Smooth muscle cell (in vitro differentiated cells): ENCODE measurements at regions not wholly inside any gene's neighbourhood (a gene's known extent, or its start where the extent isn't known, plus 50 kb on each side); places are given as distances from the start of the nearest gene placed in this dataset.

Source experiments
- DNase-seq: peaks from one replicate; lab custom pipeline; 2025; ENCODE audit not compliant: unreplicated experiment; lab: John Stamatoyannopoulos, UW
- H2AFZ ChIP-seq: fragments of 200-600 bp; sonication (generic); 2 replicates; pipeline ENCODE4 v1.6.0; 2016; ENCODE audit warnings: antibody characterized with exemption, low read depth, mild to moderate bottlenecking
- H3F3A ChIP-seq: fragments of 200-600 bp; sonication (generic); 2 replicates; pipeline ENCODE4 v1.6.0; 2017; ENCODE audit warnings: antibody characterized with exemption, low read depth
- H3K27ac ChIP-seq: fragments of 200-600 bp; sonication (generic); 2 replicates; pipeline ENCODE4 v1.5.1; 2016; ENCODE audit warnings: low read depth, mild to moderate bottlenecking
- H3K27me3 ChIP-seq: fragments of 200-600 bp; sonication (generic); 2 replicates; pipeline ENCODE4 v1.6.1; 2016; ENCODE audit warnings: low read depth, mild to moderate bottlenecking
- H3K36me3 ChIP-seq: fragments of 200-600 bp; sonication (generic); 2 replicates; pipeline ENCODE4 v1.5.1; 2016; ENCODE audit warnings: low read depth
- H3K4me1 ChIP-seq: fragments of 200-600 bp; sonication (generic); 2 replicates; pipeline ENCODE4 v1.5.1; 2016; ENCODE audit warnings: low read depth
- H3K4me2 ChIP-seq: fragments of 200-600 bp; sonication (generic); 2 replicates; pipeline ENCODE4 v1.6.0; 2016; ENCODE audit warnings: mild to moderate bottlenecking
- H3K4me3 ChIP-seq: fragments of 200-600 bp; sonication (generic); 2 replicates; pipeline ENCODE4 v1.5.1; 2016; ENCODE audit warnings: mild to moderate bottlenecking
- H3K79me2 ChIP-seq: fragments of 200-600 bp; sonication (generic); 2 replicates; pipeline ENCODE4 v1.6.0; 2016; ENCODE audit warnings: low read depth, mild to moderate bottlenecking
- H3K9ac ChIP-seq: fragments of 200-600 bp; sonication (generic); 2 replicates; pipeline ENCODE4 v1.6.0; 2016; ENCODE audit warnings: low read depth
- H3K9me3 ChIP-seq: fragments of 200-600 bp; sonication (generic); replicated peaks from 2 replicates; pipeline ENCODE4 v1.5.1; 2016; ENCODE audit warnings: low read depth
- H4K20me1 ChIP-seq: fragments of 200-600 bp; sonication (generic); 2 replicates; pipeline ENCODE4 v1.6.0; 2016; ENCODE audit warnings: low read depth
- CTCF ChIP-seq: fragments of 200-600 bp; sonication (generic); IDR thresholded peaks from 2 replicates; pipeline ENCODE4 v1.5.1; 2017; ENCODE audit warnings: borderline replicate concordance, mild to moderate bottlenecking, antibody characterized with exemption; ENCODE audit not compliant: insufficient read depth, poor library complexity, severe bottlenecking
- WGBS: methylation state at CpG from one replicate; pipeline ENCODE4 v1.1.7; 2016; ENCODE audit warnings: low lambda C conversion rate; 5-methylcytosine and 5-hydroxymethylcytosine counted together

DNA sequence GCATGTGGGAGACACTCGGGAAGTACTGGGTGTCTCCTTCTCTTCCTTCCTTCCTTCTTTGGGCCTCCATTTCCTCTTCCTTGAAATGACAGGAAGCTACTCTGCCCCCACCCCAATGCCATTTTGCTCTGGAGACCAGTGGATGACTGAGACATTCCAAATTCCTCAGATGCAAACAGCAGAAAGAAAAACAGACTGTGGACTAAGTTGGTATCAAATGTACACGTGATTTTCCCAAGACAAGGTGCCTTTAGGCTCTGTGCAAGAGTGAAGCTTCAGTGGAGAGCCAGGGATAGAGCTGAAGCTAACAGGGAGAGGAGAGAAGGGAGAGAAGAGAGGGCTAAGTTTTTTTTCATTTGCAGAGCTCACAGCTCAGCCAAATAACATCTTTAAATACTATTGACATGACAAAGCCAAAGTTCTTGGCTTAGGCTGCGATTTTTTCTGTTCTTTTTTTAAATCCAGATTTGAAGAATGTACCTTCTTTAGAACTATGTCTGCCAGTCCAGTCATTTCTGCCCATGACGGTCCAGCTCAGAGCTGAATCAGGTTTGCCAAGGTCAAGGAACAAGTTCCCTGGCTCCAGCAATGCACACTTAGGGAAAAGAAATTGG, 84.5 kb upstream of the LCLAT1 start:
- H3K4me3 ChIP-seq, result no peak overlapping the region
- no peaks in the 10 kb centered on the region for H3K9me3 ChIP-seq
- no peaks in the 10 kb centered on the region for H4K20me1 ChIP-seq
- peaks cover 5% of the 10 kb centered on the region for H3K4me1 ChIP-seq
- no peak overlapping the region for H2AFZ ChIP-seq
- H3K9ac ChIP-seq, result no peak overlapping the region
- H3F3A ChIP-seq, result peaks cover 4% of the 10 kb centered on the region
- TF ChIP-seq CTCF, result no peak
- no peaks in the 10 kb centered on the region for H3K36me3 ChIP-seq
- no peak for DNase-seq
- no peaks in the 10 kb centered on the region for H3K27me3 ChIP-seq
- H3K4me2 ChIP-seq, result peak overlapping the region; percentile 7
- peak overlapping the region; percentile 1 for H3K27ac ChIP-seq
- 49% methylated on average over 4 of the region's 4 CpGs for WGBS
- no peaks in the 10 kb centered on the region for H3K79me2 ChIP-seq

DNA sequence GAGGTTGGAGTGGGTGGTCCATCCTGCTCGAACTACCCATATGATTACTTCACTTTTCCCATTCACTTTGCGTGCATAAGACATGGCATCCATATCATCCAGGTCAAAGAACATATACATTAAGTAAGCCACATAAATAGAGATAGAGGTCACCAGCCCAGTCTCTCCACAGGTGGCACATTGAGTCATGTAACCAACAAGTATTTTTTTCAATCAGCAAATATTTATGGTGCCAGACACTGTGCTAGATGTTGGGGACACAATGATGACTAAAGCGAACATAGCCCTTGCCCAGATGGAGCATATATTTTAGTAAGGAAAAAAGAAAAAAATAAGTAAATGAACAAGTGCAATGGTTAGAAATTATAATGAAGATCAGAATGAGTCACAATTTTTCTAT, 83.6 kb upstream of the LCLAT1 start:
- no peaks in the 10 kb centered on the region for H3K9me3 ChIP-seq
- H3K36me3 ChIP-seq, result no peaks in the 10 kb centered on the region
- no peak for TF ChIP-seq CTCF
- H3K79me2 ChIP-seq, result no peaks in the 10 kb centered on the region
- WGBS, result 93% methylated on average over 3 of the region's 3 CpGs
- peaks cover 4% of the 10 kb centered on the region for H3F3A ChIP-seq
- no peak overlapping the region for H3K27ac ChIP-seq
- no peak overlapping the region for H3K4me2 ChIP-seq
- H3K4me3 ChIP-seq, result no peak overlapping the region
- no peak overlapping the region for H3K9ac ChIP-seq
- H3K4me1 ChIP-seq, result peaks cover 5% of the 10 kb centered on the region
- H2AFZ ChIP-seq, result no peak overlapping the region
- no peaks in the 10 kb centered on the region for H4K20me1 ChIP-seq
- no peak for DNase-seq
- no peaks in the 10 kb centered on the region for H3K27me3 ChIP-seq

- H3F3A ChIP-seq, result peaks cover 4% of the 10 kb centered on the region
- H4K20me1 ChIP-seq, result no peaks in the 10 kb centered on the region
- no peak for TF ChIP-seq CTCF
- H3K4me2 ChIP-seq, result no peak overlapping the region
- peak overlapping the region; percentile 69 for H3K27ac ChIP-seq
- H2AFZ ChIP-seq, result no peak overlapping the region
- no peaks in the 10 kb centered on the region for H3K9me3 ChIP-seq
- 94% methylated on average over 10 of the region's 10 CpGs for WGBS
- peaks cover 5% of the 10 kb centered on the region for H3K4me1 ChIP-seq
- H3K36me3 ChIP-seq, result no peaks in the 10 kb centered on the region
- no peaks in the 10 kb centered on the region for H3K27me3 ChIP-seq
- no peak for DNase-seq
- H3K9ac ChIP-seq, result no peak overlapping the region
- H3K4me3 ChIP-seq, result no peak overlapping the region
- no peaks in the 10 kb centered on the region for H3K79me2 ChIP-seq
Observed at GRCh38 chr2:30365201-30365600, 81.8 kb upstream of the LCLAT1 start.

GRCh38 chr2:30366199-30366691, 80.8 kb upstream of the LCLAT1 start:
- H3K9me3 ChIP-seq, result no peaks in the 10 kb centered on the region
- peaks cover 5% of the 10 kb centered on the region for H3K4me1 ChIP-seq
- no peaks in the 10 kb centered on the region for H4K20me1 ChIP-seq
- no peak for TF ChIP-seq CTCF
- H3K27ac ChIP-seq, result peak overlapping the region; percentile 69
- no peaks in the 10 kb centered on the region for H3K27me3 ChIP-seq
- DNase-seq, result no peak
- H3F3A ChIP-seq, result peaks cover 4% of the 10 kb centered on the region
- H3K4me2 ChIP-seq, result peak overlapping the region; percentile 9
- no peaks in the 10 kb centered on the region for H3K36me3 ChIP-seq
- H3K4me3 ChIP-seq, result no peak overlapping the region
- no peaks in the 10 kb centered on the region for H3K79me2 ChIP-seq
- no peak overlapping the region for H3K9ac ChIP-seq
- 22% methylated on average over 10 of the region's 10 CpGs for WGBS
- H2AFZ ChIP-seq, result no peak overlapping the region
